ENCODE measurements at regions not wholly inside any gene's neighbourhood (a gene's known extent, or its start where the extent isn't known, plus 50 kb on each side); places are given as distances from the start of the nearest gene placed in this dataset.
"Not testable (repeated sequence)": the region's sequence is repeated elsewhere in the genome, so short reads cannot be mapped to it uniquely, and the experiment has no call there.

GRCh38 chr10:35963685-35964084 lies 321.6 kb upstream of the FZD8 start:
- TF ChIP-seq CTCF (IDR thresholded peaks at IDR 0.05) (no peak), POLR2A (IDR thresholded peaks at IDR 0.05) (no peak)
- Histone ChIP-seq H3K4me3 (no peak overlapping the region), H3K4me1 (no peaks in the 10 kb centered on the region), H3K27me3 (no peaks in the 10 kb centered on the region), H3K9me3 (no peaks in the 10 kb centered on the region), H3K27ac (no peak overlapping the region), H3K36me3 (replicated peaks in 1 of 2; ENCODE audit: insufficient read depth in 1 of 2, low read depth in 2 of 2) (no peaks in the 10 kb centered on the region)
- WGBS, 2 donors = 84 to 85% methylated on average over 1 of the region's 1 CpG
- intact Hi-C loops (cut with DNase I) = no loop called here
- ATAC-seq = no peak
- no peak for DNase-seq

GRCh38 chr10:35961501-35961900 lies 319.4 kb upstream of the FZD8 start:
- no peak for ATAC-seq
- H3K27ac ChIP-seq = no peak overlapping the region
- no peaks in the 10 kb centered on the region for H3K4me1 ChIP-seq
- no peak overlapping the region for H3K4me3 ChIP-seq
- H3K36me3 ChIP-seq (replicated peaks in 1 of 2; ENCODE audit: insufficient read depth in 1 of 2, low read depth in 2 of 2) = no peaks in the 10 kb centered on the region
- no peaks in the 10 kb centered on the region for H3K27me3 ChIP-seq
- H3K9me3 ChIP-seq = no peaks in the 10 kb centered on the region
- intact Hi-C loops (cut with DNase I) = no loop called here
- no peak for DNase-seq
- 81 to 86% methylated on average over 3 of the region's 3 CpGs for WGBS, 2 donors
- TF ChIP-seq POLR2A (IDR thresholded peaks at IDR 0.05) (no peak), CTCF (IDR thresholded peaks at IDR 0.05) (no peak)

- WGBS, 2 donors = 55 to 63% methylated on average over 7 of the region's 7 CpGs
- no peaks in the 10 kb centered on the region for H3K9me3 ChIP-seq
- H3K36me3 ChIP-seq (replicated peaks in 1 of 2; ENCODE audit: insufficient read depth in 1 of 2, low read depth in 2 of 2) = no peaks in the 10 kb centered on the region
- DNase-seq (no peak), ATAC-seq (no peak)
- H3K4me1 ChIP-seq = no peaks in the 10 kb centered on the region
- no peaks in the 10 kb centered on the region for H3K27me3 ChIP-seq
- no peak overlapping the region for H3K4me3 ChIP-seq
- no peak overlapping the region for H3K27ac ChIP-seq
- no peak for TF ChIP-seq CTCF (IDR thresholded peaks at IDR 0.05)
- TF ChIP-seq POLR2A (IDR thresholded peaks at IDR 0.05) = no peak
- intact Hi-C loops (cut with DNase I) = no loop called here
Observed at GRCh38 chr10:35959252-35959651, 317.2 kb upstream of the FZD8 start.

GRCh38 chr10:35958609-35959008 lies 316.5 kb upstream of the FZD8 start:
- DNase-seq; H3K36me3 ChIP-seq (replicated peaks in 1 of 2; ENCODE audit: insufficient read depth in 1 of 2, low read depth in 2 of 2); H3K27me3 ChIP-seq; H3K4me1 ChIP-seq; ATAC-seq; H3K9me3 ChIP-seq; intact Hi-C loops (cut with DNase I); H3K4me3 ChIP-seq; H3K27ac ChIP-seq: not testable (repeated sequence)

- no peaks in the 10 kb centered on the region for H3K4me1 ChIP-seq
- intact Hi-C loops (cut with DNase I) = no loop called here
- 75 to 83% methylated on average over 5 of the region's 5 CpGs for WGBS, 2 donors
Observed at GRCh38 chr10:35950701-35951100, 308.6 kb upstream of the FZD8 start.

More at GRCh38 chr10:35950701-35951100, 308.6 kb upstream of the FZD8 start:
- Histone ChIP-seq H3K27me3 (no peaks in the 10 kb centered on the region), H3K36me3 (replicated peaks in 1 of 2; ENCODE audit: insufficient read depth in 1 of 2, low read depth in 2 of 2) (no peaks in the 10 kb centered on the region), H3K9me3 (no peaks in the 10 kb centered on the region), H3K4me3 (no peak overlapping the region), H3K27ac (no peak overlapping the region)
- no peak for TF ChIP-seq CTCF (IDR thresholded peaks at IDR 0.05)
- DNase-seq (no peak), ATAC-seq (no peak)
